Breast epithelium (tissue), 3 donors: ENCODE measurements at regions not wholly inside any gene's neighbourhood (a gene's known extent, or its start where the extent isn't known, plus 50 kb on each side); places are given as distances from the start of the nearest gene placed in this dataset.

Experiments used
- CTCF ChIP-seq, 3 donors: fragments of 450-650 bp; IDR thresholded peaks; one replicate each; pipeline ENCODE4 v1.5.1; 2016 to 2017; ENCODE audit warnings: antibody characterized with exemption in 3 of 3, mild to moderate bottlenecking in 3 of 3, moderate library complexity in 3 of 3
- POLR2A ChIP-seq: fragments of 450-650 bp; IDR thresholded peaks from one replicate; pipeline ENCODE4 v1.6.1; 2016; ENCODE audit warnings: antibody characterized with exemption, mild to moderate bottlenecking, moderate library complexity
- POLR2AphosphoS5 ChIP-seq, 3 donors: sonication (generic); formaldehyde crosslinking; IDR thresholded peaks; one replicate each; pipeline ENCODE4 v1.6.1; 2017; ENCODE audit warnings: antibody characterized with exemption in 3 of 3

GRCh38 chr17:72567774-72568173, 447.0 kb downstream of the SOX9 start:
- TF ChIP-seq POLR2A (no peak), CTCF (IDR thresholded peaks at IDR 0.05) (no peak), POLR2AphosphoS5 (IDR thresholded peaks at IDR 0.05) (no peak)
